GM21528 (cell line): ENCODE measurements at regions not wholly inside any gene's neighbourhood (a gene's known extent, or its start where the extent isn't known, plus 50 kb on each side); places are given as distances from the start of the nearest gene placed in this dataset.

ENCODE experiments used
- ATAC-seq: cut with Tn5 transposase; IDR thresholded peaks from one replicate; pipeline ENCODE4 v1.9.1; 2021; ENCODE audit warnings: mild to moderate bottlenecking, moderate library complexity; ENCODE audit not compliant: unreplicated experiment, low FRiP score

GRCh38 chr6:105488516-105489215 lies 85.8 kb upstream of the PREP start:
- no peak for ATAC-seq

GRCh38 chr6:105487040-105487790 lies 84.3 kb upstream of the PREP start:
- ATAC-seq: no peak

- peak; percentile 54 for ATAC-seq
These were observed 82.6 kb upstream of the PREP start for GRCh38 chr6:105485456-105485855.

GRCh38 chr6:105484238-105485161 lies 81.6 kb upstream of the PREP start:
- ATAC-seq: no peak

GRCh38 chr6:105483492-105483891 lies 80.6 kb upstream of the PREP start:
- no peak for ATAC-seq

- ATAC-seq: no peak
These were observed 80.0 kb upstream of the PREP start for GRCh38 chr6:105482921-105483320.

GRCh38 chr6:105482227-105482844 lies 79.5 kb upstream of the PREP start:
- no peak for ATAC-seq

GRCh38 chr6:105476978-105477377 lies 74.1 kb upstream of the PREP start:
- no peak for ATAC-seq

GRCh38 chr6:105474234-105474633 lies 71.4 kb upstream of the PREP start:
- ATAC-seq: no peak

- no peak for ATAC-seq
These were observed 67.1 kb upstream of the PREP start for GRCh38 chr6:105469946-105470345.

GRCh38 chr6:105468850-105469249 lies 66.0 kb upstream of the PREP start:
- ATAC-seq: no peak

GRCh38 chr6:105460860-105461259 lies 58.0 kb upstream of the PREP start:
- ATAC-seq: no peak

GRCh38 chr6:105459864-105460263 lies 57.0 kb upstream of the PREP start:
- no peak for ATAC-seq

GRCh38 chr6:105459049-105459448 lies 56.2 kb upstream of the PREP start:
- peak; percentile 92 for ATAC-seq

GRCh38 chr6:105458551-105458950 lies 55.7 kb upstream of the PREP start:
- ATAC-seq: no peak

GRCh38 chr6:105458084-105458483 lies 55.2 kb upstream of the PREP start:
- no peak for ATAC-seq

GRCh38 chr6:105453968-105454367 lies 51.1 kb upstream of the PREP start:
- no peak for ATAC-seq

- ATAC-seq: no peak
These were observed 50.3 kb upstream of the PREP start for GRCh38 chr6:105452924-105453756.
